AG04450 (cell line): ENCODE measurements at regions not wholly inside any gene's neighbourhood (a gene's known extent, or its start where the extent isn't known, plus 50 kb on each side); places are given as distances from the start of the nearest gene placed in this dataset.

Source experiments
- CTCF ChIA-PET: fragments of 300-600, 350-600 bp; formaldehyde crosslinking; extraction: SDS; loops from one replicate; lab custom pipeline; 2022; ENCODE audit warnings: antibody characterized with exemption, inconsistent platforms; lab: Charles Lee
- POLR2A ChIA-PET: fragments of 350-600 bp; formaldehyde crosslinking; extraction: SDS; loops from one replicate; lab custom pipeline; 2021; ENCODE audit warnings: antibody characterized with exemption, inconsistent platforms; lab: Yijun Ruan, JAX
- DNase-seq: peaks from one replicate; pipeline ENCODE4 v3.0.0-alpha.2; 2011; ENCODE audit warnings: low read depth, low spot score
- H3K27ac ChIP-seq: one replicate; pipeline ENCODE4 v1.5.1; 2012; ENCODE audit warnings: low read depth, low read length, control low read depth
- H3K27me3 ChIP-seq: one replicate; pipeline ENCODE4 v1.6.0; 2012; ENCODE audit warnings: low read length; ENCODE audit not compliant: control insufficient read depth, insufficient read depth
- H3K4me3 ChIP-seq: 2 replicates; pipeline ENCODE4 v1.5.1; 2011; ENCODE audit warnings: mild to moderate bottlenecking, low read depth, low read length, control low read depth
- H3K9me3 ChIP-seq: 2 replicates; pipeline ENCODE4 v1.5.1; 2012; ENCODE audit warnings: low read length; ENCODE audit not compliant: control insufficient read depth, insufficient read depth
- CTCF ChIP-seq: IDR thresholded peaks from 2 replicates; pipeline ENCODE4 v1.5.1; 2011; ENCODE audit warnings: low read depth, low read length, control low read depth, inconsistent platforms

- Histone ChIP-seq H3K9me3 (no peaks in the 10 kb centered on the region), H3K27ac (no peak overlapping the region), H3K27me3 (no peaks in the 10 kb centered on the region), H3K4me3 (no peak overlapping the region)
- CTCF ChIA-PET: no interaction called here
- TF ChIP-seq CTCF: no peak
- DNase-seq: no peak
- POLR2A ChIA-PET: no interaction called here
Measured at GRCh38 chr2:38170067-38170466, 94.1 kb upstream of the CYP1B1 start.

GRCh38 chr2:38168710-38169480 is 92.9 kb upstream of the CYP1B1 start:
- H3K9me3 ChIP-seq: no peaks in the 10 kb centered on the region
- POLR2A ChIA-PET: no interaction called here
- no peak for DNase-seq
- H3K4me3 ChIP-seq: no peak overlapping the region
- CTCF ChIA-PET: no interaction called here
- peaks cover 1% of the 10 kb centered on the region for H3K27me3 ChIP-seq
- H3K27ac ChIP-seq: no peak overlapping the region
- TF ChIP-seq CTCF: no peak

DNA sequence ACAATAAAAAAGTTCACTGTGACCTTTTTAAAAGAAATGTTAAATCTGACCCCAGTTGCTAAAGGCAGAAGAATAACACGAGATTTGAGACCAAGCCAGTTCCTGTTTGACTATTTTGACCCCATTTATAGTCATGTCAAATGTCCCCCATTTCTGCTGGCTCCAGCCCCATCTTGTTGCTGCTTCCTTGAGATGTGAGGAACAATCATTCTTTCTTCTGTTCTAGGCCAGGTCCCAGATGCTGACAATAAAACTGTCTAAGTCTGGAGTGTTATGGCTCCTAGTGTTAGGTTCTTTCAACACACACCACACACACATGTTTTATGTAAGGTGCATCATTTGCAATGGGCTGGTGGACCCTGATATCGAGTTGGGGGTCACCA is 92.0 kb upstream of the CYP1B1 start:
- Histone ChIP-seq H3K9me3 (no peaks in the 10 kb centered on the region), H3K27me3 (peaks cover 6% of the 10 kb centered on the region), H3K27ac (no peak overlapping the region), H3K4me3 (no peak overlapping the region)
- DNase-seq: no peak
- no peak for TF ChIP-seq CTCF
- CTCF ChIA-PET: no interaction called here
- POLR2A ChIA-PET: no interaction called here

GRCh38 chr2:38165698-38166097 is 89.7 kb upstream of the CYP1B1 start:
- Histone ChIP-seq H3K27ac (no peak overlapping the region), H3K9me3 (no peaks in the 10 kb centered on the region), H3K27me3 (peaks cover 10% of the 10 kb centered on the region), H3K4me3 (no peak overlapping the region)
- ChIA-PET POLR2A (no interaction called here), CTCF (no interaction called here)
- TF ChIP-seq CTCF: no peak
- no peak for DNase-seq

DNA sequence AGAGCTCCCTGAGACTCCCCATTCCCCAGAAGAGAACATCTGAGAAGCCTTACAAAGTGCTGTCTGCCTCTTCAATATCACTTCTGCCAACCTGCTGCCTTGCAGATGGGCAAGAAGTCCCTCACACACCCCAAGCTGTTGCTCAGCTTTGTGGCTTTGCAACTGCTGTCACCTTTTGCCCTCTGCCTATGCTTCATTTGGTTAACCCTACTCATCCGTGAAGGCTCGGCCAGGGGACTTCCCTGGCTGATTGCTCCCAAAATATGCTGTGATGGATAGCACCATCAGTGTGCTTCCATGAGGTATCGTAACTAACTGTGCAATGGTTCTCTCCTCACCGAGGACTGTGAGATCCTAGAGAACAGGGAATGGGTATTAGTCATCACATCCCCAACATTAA is 88.9 kb upstream of the CYP1B1 start:
- ChIA-PET CTCF (no interaction called here), POLR2A (no interaction called here)
- Histone ChIP-seq H3K27me3 (peaks cover 12% of the 10 kb centered on the region), H3K4me3 (no peak overlapping the region), H3K27ac (no peak overlapping the region), H3K9me3 (no peaks in the 10 kb centered on the region)
- no peak for DNase-seq
- TF ChIP-seq CTCF: no peak
